ENCODE measurements at regions not wholly inside any gene's neighbourhood (a gene's known extent, or its start where the extent isn't known, plus 50 kb on each side); places are given as distances from the start of the nearest gene placed in this dataset.
"Not testable (repeated sequence)": the region's sequence is repeated elsewhere in the genome, so short reads cannot be mapped to it uniquely, and the experiment has no call there.

GRCh38 chr3:165954171-165954570 is 116.9 kb upstream of the BCHE start:
- no peaks in the 10 kb centered on the region for H3K36me3 ChIP-seq (ENCODE audit: control insufficient read depth, insufficient read depth, low read length)
- no peaks in the 10 kb centered on the region for H3K9me3 ChIP-seq (ENCODE audit: control insufficient read depth, insufficient read depth, low read depth, low read length)
- H3K79me2 ChIP-seq (ENCODE audit: control insufficient read depth, insufficient read depth, low read length) = no peaks in the 10 kb centered on the region
- no peak overlapping the region for H2AFZ ChIP-seq (ENCODE audit: low read length)
- H3K27ac ChIP-seq (ENCODE audit: insufficient read depth, low read length) = no peak overlapping the region
- no peaks in the 10 kb centered on the region for H3K27me3 ChIP-seq (ENCODE audit: control insufficient read depth, insufficient read depth, low read length)
- no peak overlapping the region for H3K4me3 ChIP-seq (replicated peaks in 1 of 4; ENCODE audit: control extremely low read depth in 1 of 4, insufficient read depth in 1 of 4, low read depth in 3 of 4, low read length in 4 of 4)
- no peak overlapping the region for H3K9ac ChIP-seq (ENCODE audit: insufficient read depth, low read length)
- no peak for TF ChIP-seq CTCF (conservative IDR thresholded peaks at IDR 0.05 in 1 of 2, IDR thresholded peaks at IDR 0.05 in 1 of 2; ENCODE audit: low read depth in 1 of 2, low read length in 2 of 2)
- no peak for TF ChIP-seq EZH2 (IDR thresholded peaks at IDR 0.05; ENCODE audit: low read length, missing control alignments)
- H4K20me1 ChIP-seq (ENCODE audit: control insufficient read depth, extremely low read depth, insufficient read depth, low read length) = no peaks in the 10 kb centered on the region
- no peaks in the 10 kb centered on the region for H3K4me1 ChIP-seq (ENCODE audit: control insufficient read depth, extremely low read depth, insufficient read depth, low read length)
- H3K4me2 ChIP-seq (ENCODE audit: extremely low read depth, insufficient read depth, low read length) = no peak overlapping the region
- DNase-seq (ENCODE audit: low read depth in 2 of 2) = no peak

GRCh38 chr3:165946360-165946759 is 109.1 kb upstream of the BCHE start:
- no peaks in the 10 kb centered on the region for H3K27me3 ChIP-seq (ENCODE audit: control insufficient read depth, insufficient read depth, low read length)
- H3K9ac ChIP-seq (ENCODE audit: insufficient read depth, low read length) = no peak overlapping the region
- no peak overlapping the region for H3K27ac ChIP-seq (ENCODE audit: insufficient read depth, low read length)
- no peaks in the 10 kb centered on the region for H3K79me2 ChIP-seq (ENCODE audit: control insufficient read depth, insufficient read depth, low read length)
- no peaks in the 10 kb centered on the region for H3K36me3 ChIP-seq (ENCODE audit: control insufficient read depth, insufficient read depth, low read length)
- no peaks in the 10 kb centered on the region for H4K20me1 ChIP-seq (ENCODE audit: control insufficient read depth, extremely low read depth, insufficient read depth, low read length)
- H3K4me3 ChIP-seq (replicated peaks in 1 of 4; ENCODE audit: control extremely low read depth in 1 of 4, insufficient read depth in 1 of 4, low read depth in 3 of 4, low read length in 4 of 4) = no peak overlapping the region
- no peak overlapping the region for H2AFZ ChIP-seq (ENCODE audit: low read length)
- no peak overlapping the region for H3K4me2 ChIP-seq (ENCODE audit: extremely low read depth, insufficient read depth, low read length)
- no peak for DNase-seq (ENCODE audit: low read depth in 2 of 2)
- H3K4me1 ChIP-seq (ENCODE audit: control insufficient read depth, extremely low read depth, insufficient read depth, low read length) = no peaks in the 10 kb centered on the region
- H3K9me3 ChIP-seq (ENCODE audit: control insufficient read depth, insufficient read depth, low read depth, low read length) = no peaks in the 10 kb centered on the region
- TF ChIP-seq EZH2 (IDR thresholded peaks at IDR 0.05; ENCODE audit: low read length, missing control alignments) = no peak
- no peak for TF ChIP-seq CTCF (conservative IDR thresholded peaks at IDR 0.05 in 1 of 2, IDR thresholded peaks at IDR 0.05 in 1 of 2; ENCODE audit: low read depth in 1 of 2, low read length in 2 of 2)

GRCh38 chr3:165938986-165939540 is 101.8 kb upstream of the BCHE start:
- no peaks in the 10 kb centered on the region for H3K9me3 ChIP-seq (ENCODE audit: control insufficient read depth, insufficient read depth, low read depth, low read length)
- TF ChIP-seq EZH2 (IDR thresholded peaks at IDR 0.05; ENCODE audit: low read length, missing control alignments) (no peak), CTCF (conservative IDR thresholded peaks at IDR 0.05 in 1 of 2, IDR thresholded peaks at IDR 0.05 in 1 of 2; ENCODE audit: low read depth in 1 of 2, low read length in 2 of 2) (no peak)
- H3K36me3 ChIP-seq (ENCODE audit: control insufficient read depth, insufficient read depth, low read length) = no peaks in the 10 kb centered on the region
- no peak overlapping the region for H3K9ac ChIP-seq (ENCODE audit: insufficient read depth, low read length)
- no peak overlapping the region for H2AFZ ChIP-seq (ENCODE audit: low read length)
- no peaks in the 10 kb centered on the region for H3K27me3 ChIP-seq (ENCODE audit: control insufficient read depth, insufficient read depth, low read length)
- no peaks in the 10 kb centered on the region for H3K4me1 ChIP-seq (ENCODE audit: control insufficient read depth, extremely low read depth, insufficient read depth, low read length)
- H4K20me1 ChIP-seq (ENCODE audit: control insufficient read depth, extremely low read depth, insufficient read depth, low read length) = no peaks in the 10 kb centered on the region
- no peaks in the 10 kb centered on the region for H3K79me2 ChIP-seq (ENCODE audit: control insufficient read depth, insufficient read depth, low read length)
- no peak overlapping the region for H3K4me2 ChIP-seq (ENCODE audit: extremely low read depth, insufficient read depth, low read length)
- no peak for DNase-seq (ENCODE audit: low read depth in 2 of 2)
- H3K27ac ChIP-seq (ENCODE audit: insufficient read depth, low read length) = no peak overlapping the region
- H3K4me3 ChIP-seq (replicated peaks in 1 of 4; ENCODE audit: control extremely low read depth in 1 of 4, insufficient read depth in 1 of 4, low read depth in 3 of 4, low read length in 4 of 4) = no peak overlapping the region

- not testable (repeated sequence) for H3K79me2 ChIP-seq (ENCODE audit: control insufficient read depth, insufficient read depth, low read length); H3K4me3 ChIP-seq (replicated peaks in 1 of 4; ENCODE audit: control extremely low read depth in 1 of 4, insufficient read depth in 1 of 4, low read depth in 3 of 4, low read length in 4 of 4); H3K9ac ChIP-seq (ENCODE audit: insufficient read depth, low read length); DNase-seq (ENCODE audit: low read depth in 2 of 2); H3K36me3 ChIP-seq (ENCODE audit: control insufficient read depth, insufficient read depth, low read length); H2AFZ ChIP-seq (ENCODE audit: low read length); H3K27me3 ChIP-seq (ENCODE audit: control insufficient read depth, insufficient read depth, low read length); H3K4me1 ChIP-seq (ENCODE audit: control insufficient read depth, extremely low read depth, insufficient read depth, low read length); H3K4me2 ChIP-seq (ENCODE audit: extremely low read depth, insufficient read depth, low read length); H3K9me3 ChIP-seq (ENCODE audit: control insufficient read depth, insufficient read depth, low read depth, low read length); H3K27ac ChIP-seq (ENCODE audit: insufficient read depth, low read length); H4K20me1 ChIP-seq (ENCODE audit: control insufficient read depth, extremely low read depth, insufficient read depth, low read length)
Observed at GRCh38 chr3:165936081-165936480, 98.9 kb upstream of the BCHE start.

GRCh38 chr3:165924301-165924791 is 87.1 kb upstream of the BCHE start:
- not testable (repeated sequence) for H3K27me3 ChIP-seq (ENCODE audit: control insufficient read depth, insufficient read depth, low read length); DNase-seq (ENCODE audit: low read depth in 2 of 2); H3K27ac ChIP-seq (ENCODE audit: insufficient read depth, low read length); H3K4me2 ChIP-seq (ENCODE audit: extremely low read depth, insufficient read depth, low read length); H3K9ac ChIP-seq (ENCODE audit: insufficient read depth, low read length); H3K9me3 ChIP-seq (ENCODE audit: control insufficient read depth, insufficient read depth, low read depth, low read length); H2AFZ ChIP-seq (ENCODE audit: low read length); H3K4me3 ChIP-seq (replicated peaks in 1 of 4; ENCODE audit: control extremely low read depth in 1 of 4, insufficient read depth in 1 of 4, low read depth in 3 of 4, low read length in 4 of 4); H3K4me1 ChIP-seq (ENCODE audit: control insufficient read depth, extremely low read depth, insufficient read depth, low read length); H4K20me1 ChIP-seq (ENCODE audit: control insufficient read depth, extremely low read depth, insufficient read depth, low read length); H3K36me3 ChIP-seq (ENCODE audit: control insufficient read depth, insufficient read depth, low read length); H3K79me2 ChIP-seq (ENCODE audit: control insufficient read depth, insufficient read depth, low read length)
